ENCODE measurements at regions not wholly inside any gene's neighbourhood (a gene's known extent, or its start where the extent isn't known, plus 50 kb on each side); places are given as distances from the start of the nearest gene placed in this dataset.

GRCh38 chr4:166277853-166278252 is 404.8 kb downstream of the TLL1 start:
- TF ChIP-seq CTCF (conservative IDR thresholded peaks at IDR 0.05): no peak
- Mint-ChIP-seq H3K4me1 (peaks cover 6% of the 10 kb centered on the region), H3K27me3 (ENCODE audit: insufficient read depth) (no peaks in the 10 kb centered on the region), H3K36me3 (ENCODE audit: low read depth) (no peaks in the 10 kb centered on the region), H3K4me3 (no peak overlapping the region), H3K9me3 (no peaks in the 10 kb centered on the region), H3K27ac (no peak overlapping the region)
- Histone ChIP-seq H3K9me3 (ENCODE audit: control insufficient read depth, low read length) (no peaks in the 10 kb centered on the region), H3K4me1 (ENCODE audit: control insufficient read depth, insufficient read depth, low read length) (no peaks in the 10 kb centered on the region), H3K36me3 (ENCODE audit: control insufficient read depth, insufficient read depth, low read length) (no peaks in the 10 kb centered on the region), H3K9ac (ENCODE audit: extremely low read depth, low read length, poor library complexity, severe bottlenecking) (no peak overlapping the region), H3K27me3 (ENCODE audit: control insufficient read depth, insufficient read depth, low read length, poor library complexity, severe bottlenecking) (no peaks in the 10 kb centered on the region), H3K4me3 (ENCODE audit: low read length) (no peak overlapping the region), H3K27ac (ENCODE audit: low read depth, low read length) (no peak overlapping the region)
- DNase-seq: no peak
- WGBS, 2 experiments (ENCODE audit: insufficient coverage in 1 of 2, insufficient read length in 1 of 2): 100% methylated on average over 1 of the region's 1 CpG

GRCh38 chr4:166279261-166279660 is 406.2 kb downstream of the TLL1 start:
- Histone ChIP-seq H3K36me3 (ENCODE audit: control insufficient read depth, insufficient read depth, low read length) (no peaks in the 10 kb centered on the region), H3K27me3 (ENCODE audit: control insufficient read depth, insufficient read depth, low read length, poor library complexity, severe bottlenecking) (no peaks in the 10 kb centered on the region), H3K9me3 (ENCODE audit: control insufficient read depth, low read length) (no peaks in the 10 kb centered on the region), H3K9ac (ENCODE audit: extremely low read depth, low read length, poor library complexity, severe bottlenecking) (no peak overlapping the region), H3K27ac (ENCODE audit: low read depth, low read length) (no peak overlapping the region), H3K4me3 (ENCODE audit: low read length) (no peak overlapping the region), H3K4me1 (ENCODE audit: control insufficient read depth, insufficient read depth, low read length) (no peaks in the 10 kb centered on the region)
- Mint-ChIP-seq H3K4me3 (no peak overlapping the region), H3K4me1 (peaks cover 6% of the 10 kb centered on the region), H3K27ac (no peak overlapping the region), H3K9me3 (no peaks in the 10 kb centered on the region), H3K36me3 (ENCODE audit: low read depth) (no peaks in the 10 kb centered on the region), H3K27me3 (ENCODE audit: insufficient read depth) (no peaks in the 10 kb centered on the region)
- no peak for DNase-seq
- no peak for TF ChIP-seq CTCF (conservative IDR thresholded peaks at IDR 0.05)

- Mint-ChIP-seq H3K27me3 (ENCODE audit: insufficient read depth) (no peaks in the 10 kb centered on the region), H3K36me3 (ENCODE audit: low read depth) (no peaks in the 10 kb centered on the region), H3K27ac (no peak overlapping the region), H3K4me3 (no peak overlapping the region), H3K4me1 (peaks cover 6% of the 10 kb centered on the region), H3K9me3 (no peaks in the 10 kb centered on the region)
- Histone ChIP-seq H3K9ac (ENCODE audit: extremely low read depth, low read length, poor library complexity, severe bottlenecking) (no peak overlapping the region), H3K27me3 (ENCODE audit: control insufficient read depth, insufficient read depth, low read length, poor library complexity, severe bottlenecking) (no peaks in the 10 kb centered on the region), H3K9me3 (ENCODE audit: control insufficient read depth, low read length) (no peaks in the 10 kb centered on the region), H3K4me3 (ENCODE audit: low read length) (no peak overlapping the region), H3K36me3 (ENCODE audit: control insufficient read depth, insufficient read depth, low read length) (no peaks in the 10 kb centered on the region), H3K4me1 (ENCODE audit: control insufficient read depth, insufficient read depth, low read length) (no peaks in the 10 kb centered on the region), H3K27ac (ENCODE audit: low read depth, low read length) (no peak overlapping the region)
- DNase-seq: no peak
- TF ChIP-seq CTCF (conservative IDR thresholded peaks at IDR 0.05): no peak
- WGBS, 2 experiments (ENCODE audit: insufficient coverage in 1 of 2, insufficient read length in 1 of 2): 80% methylated on average over 1 of the region's 1 CpG; no CpG with 5 or more reads in 1 of the 2 experiments
Measured at GRCh38 chr4:166280642-166281041, 407.6 kb downstream of the TLL1 start.

All from endodermal cell (in vitro differentiated cells).